ENCODE measurements at regions not wholly inside any gene's neighbourhood (a gene's known extent, or its start where the extent isn't known, plus 50 kb on each side); places are given as distances from the start of the nearest gene placed in this dataset.

DNA sequence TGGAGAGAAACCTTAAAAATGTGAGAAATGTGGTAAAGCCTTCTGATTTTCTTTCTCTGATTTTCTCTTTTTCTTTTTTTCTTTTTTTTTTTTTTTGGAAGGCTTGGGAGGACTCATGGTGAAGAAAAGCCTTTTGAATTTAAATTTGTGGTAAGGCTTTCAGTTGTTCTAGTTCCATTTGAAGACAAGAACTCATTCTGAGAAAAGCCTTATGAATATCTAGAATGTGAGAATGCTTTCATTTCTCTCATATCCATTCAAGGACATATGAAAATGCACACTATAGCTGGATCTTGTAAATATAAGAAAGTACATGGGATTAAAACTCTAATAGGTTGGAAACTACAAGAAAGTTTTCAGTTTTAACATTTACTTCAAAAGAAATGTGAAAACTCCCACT is 1045.2 kb upstream of the NRXN1 start:
- no peaks in the 10 kb centered on the region for H3K36me3 ChIP-seq (replicated peaks; ENCODE audit: insufficient read depth, low read length)
- no peaks in the 10 kb centered on the region for H3F3A ChIP-seq (ENCODE audit: insufficient read depth, low read length)
- no peak overlapping the region for H3K9ac ChIP-seq (ENCODE audit: low read length)
- no peaks in the 10 kb centered on the region for H3K9me2 ChIP-seq (replicated peaks; ENCODE audit: insufficient read depth, low read length)
- no peaks in the 10 kb centered on the region for H4K20me1 ChIP-seq (ENCODE audit: insufficient read depth, low read length)
- DNase-seq = no peak
- H3K4me2 ChIP-seq (ENCODE audit: low read depth, low read length) = no peak overlapping the region
- H3K4me1 ChIP-seq (ENCODE audit: low read length) = no peaks in the 10 kb centered on the region
- H3K27me3 ChIP-seq (replicated peaks; ENCODE audit: insufficient read depth, low read length) = no peaks in the 10 kb centered on the region
- TF ChIP-seq EZH2phosphoT487 (IDR thresholded peaks at IDR 0.05; ENCODE audit: low read length) (no peak), EZH2 (optimal IDR thresholded peaks at IDR 0.05; ENCODE audit: low read depth, low read length) (no peak)
- TF ChIP-seq, protein P1, sequence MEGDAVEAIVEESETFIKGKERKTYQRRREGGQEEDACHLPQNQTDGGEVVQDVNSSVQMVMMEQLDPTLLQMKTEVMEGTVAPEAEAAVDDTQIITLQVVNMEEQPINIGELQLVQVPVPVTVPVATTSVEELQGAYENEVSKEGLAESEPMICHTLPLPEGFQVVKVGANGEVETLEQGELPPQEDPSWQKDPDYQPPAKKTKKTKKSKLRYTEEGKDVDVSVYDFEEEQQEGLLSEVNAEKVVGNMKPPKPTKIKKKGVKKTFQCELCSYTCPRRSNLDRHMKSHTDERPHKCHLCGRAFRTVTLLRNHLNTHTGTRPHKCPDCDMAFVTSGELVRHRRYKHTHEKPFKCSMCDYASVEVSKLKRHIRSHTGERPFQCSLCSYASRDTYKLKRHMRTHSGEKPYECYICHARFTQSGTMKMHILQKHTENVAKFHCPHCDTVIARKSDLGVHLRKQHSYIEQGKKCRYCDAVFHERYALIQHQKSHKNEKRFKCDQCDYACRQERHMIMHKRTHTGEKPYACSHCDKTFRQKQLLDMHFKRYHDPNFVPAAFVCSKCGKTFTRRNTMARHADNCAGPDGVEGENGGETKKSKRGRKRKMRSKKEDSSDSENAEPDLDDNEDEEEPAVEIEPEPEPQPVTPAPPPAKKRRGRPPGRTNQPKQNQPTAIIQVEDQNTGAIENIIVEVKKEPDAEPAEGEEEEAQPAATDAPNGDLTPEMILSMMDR (IDR thresholded peaks at IDR 0.05; ENCODE audit: low read length) = no peak
- H3K79me2 ChIP-seq (ENCODE audit: low read length) = no peaks in the 10 kb centered on the region
- no peak overlapping the region for H3K27ac ChIP-seq (ENCODE audit: low read length)
- no peak overlapping the region for H2AFZ ChIP-seq (ENCODE audit: low read length)
- no peaks in the 10 kb centered on the region for H3K9me3 ChIP-seq (replicated peaks; ENCODE audit: insufficient read depth, low read length)
- H3K4me3 ChIP-seq (ENCODE audit: low read length) = no peak overlapping the region

DNA sequence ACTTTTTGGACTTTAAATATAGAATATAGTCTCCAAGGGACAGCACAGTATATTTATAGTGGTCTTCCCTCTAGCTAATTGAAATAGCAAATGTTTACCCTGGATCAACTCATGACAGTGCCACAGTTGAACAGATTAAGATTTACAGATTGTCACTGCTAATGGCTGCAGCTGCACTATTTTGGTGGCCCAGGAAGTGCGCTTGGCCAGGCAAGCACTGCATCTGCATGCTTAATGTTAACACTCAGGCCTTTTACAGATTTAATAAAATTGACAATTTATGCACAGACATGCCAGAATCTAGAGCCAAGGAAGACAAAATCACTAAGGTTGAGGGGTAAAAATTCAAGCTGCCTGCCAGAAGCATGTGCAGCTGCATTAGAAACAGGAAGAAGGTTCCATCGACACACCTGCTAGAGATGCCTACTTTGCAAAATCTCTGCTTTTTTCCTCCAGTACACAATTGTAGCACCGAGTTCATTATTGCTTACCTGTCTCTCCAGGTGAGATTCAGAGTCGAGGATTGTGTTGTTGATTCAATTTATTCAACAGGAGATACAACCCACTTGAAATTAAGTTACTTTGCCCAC is 1042.3 kb upstream of the NRXN1 start:
- no peaks in the 10 kb centered on the region for H3F3A ChIP-seq (ENCODE audit: insufficient read depth, low read length)
- no peak for TF ChIP-seq EZH2phosphoT487 (IDR thresholded peaks at IDR 0.05; ENCODE audit: low read length)
- TF ChIP-seq, protein P1 (IDR thresholded peaks at IDR 0.05; ENCODE audit: low read length) = no peak
- TF ChIP-seq EZH2 (optimal IDR thresholded peaks at IDR 0.05; ENCODE audit: low read depth, low read length) = no peak
- H2AFZ ChIP-seq (ENCODE audit: low read length) = no peak overlapping the region
- no peaks in the 10 kb centered on the region for H3K27me3 ChIP-seq (replicated peaks; ENCODE audit: insufficient read depth, low read length)
- H3K27ac ChIP-seq (ENCODE audit: low read length) = no peak overlapping the region
- DNase-seq = peak; percentile 46
- no peaks in the 10 kb centered on the region for H3K9me2 ChIP-seq (replicated peaks; ENCODE audit: insufficient read depth, low read length)
- H3K9ac ChIP-seq (ENCODE audit: low read length) = no peak overlapping the region
- no peaks in the 10 kb centered on the region for H3K36me3 ChIP-seq (replicated peaks; ENCODE audit: insufficient read depth, low read length)
- H4K20me1 ChIP-seq (ENCODE audit: insufficient read depth, low read length) = no peaks in the 10 kb centered on the region
- H3K9me3 ChIP-seq (replicated peaks; ENCODE audit: insufficient read depth, low read length) = no peaks in the 10 kb centered on the region
- H3K4me3 ChIP-seq (ENCODE audit: low read length) = no peak overlapping the region
- H3K4me1 ChIP-seq (ENCODE audit: low read length) = no peaks in the 10 kb centered on the region
- no peaks in the 10 kb centered on the region for H3K79me2 ChIP-seq (ENCODE audit: low read length)
- no peak overlapping the region for H3K4me2 ChIP-seq (ENCODE audit: low read depth, low read length)

DNA sequence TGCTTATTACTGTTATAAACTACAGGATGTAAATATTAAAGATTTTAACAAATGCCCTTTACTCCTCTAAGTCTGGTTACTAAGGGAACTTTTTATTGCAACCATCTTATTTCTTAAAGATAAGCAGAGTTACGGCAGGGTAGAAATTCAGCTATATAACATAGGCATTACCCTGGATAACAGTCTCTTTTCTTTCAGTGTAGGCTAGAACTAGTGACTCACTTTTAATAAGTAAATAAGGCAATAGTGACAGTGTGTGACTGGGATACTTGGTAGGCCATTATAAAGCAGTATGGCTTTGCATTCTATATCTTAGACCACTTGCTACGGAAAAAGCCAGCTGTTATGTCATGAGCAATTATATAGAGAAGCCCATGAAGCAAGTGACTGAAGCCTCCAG is 1041.0 kb upstream of the NRXN1 start:
- Histone ChIP-seq H3K9me2 (replicated peaks; ENCODE audit: insufficient read depth, low read length) (no peaks in the 10 kb centered on the region), H3F3A (ENCODE audit: insufficient read depth, low read length) (no peaks in the 10 kb centered on the region), H3K27ac (ENCODE audit: low read length) (no peak overlapping the region), H3K9me3 (replicated peaks; ENCODE audit: insufficient read depth, low read length) (no peaks in the 10 kb centered on the region), H3K27me3 (replicated peaks; ENCODE audit: insufficient read depth, low read length) (no peaks in the 10 kb centered on the region), H3K36me3 (replicated peaks; ENCODE audit: insufficient read depth, low read length) (no peaks in the 10 kb centered on the region), H3K4me2 (ENCODE audit: low read depth, low read length) (no peak overlapping the region), H3K79me2 (ENCODE audit: low read length) (no peaks in the 10 kb centered on the region), H2AFZ (ENCODE audit: low read length) (no peak overlapping the region), H4K20me1 (ENCODE audit: insufficient read depth, low read length) (no peaks in the 10 kb centered on the region), H3K9ac (ENCODE audit: low read length) (no peak overlapping the region), H3K4me1 (ENCODE audit: low read length) (no peaks in the 10 kb centered on the region), H3K4me3 (ENCODE audit: low read length) (no peak overlapping the region)
- TF ChIP-seq EZH2 (optimal IDR thresholded peaks at IDR 0.05; ENCODE audit: low read depth, low read length) = no peak
- no peak for TF ChIP-seq EZH2phosphoT487 (IDR thresholded peaks at IDR 0.05; ENCODE audit: low read length)
- TF ChIP-seq, protein P1 (IDR thresholded peaks at IDR 0.05; ENCODE audit: low read length) = no peak
- no peak for DNase-seq
